GM18951 (cell line): ENCODE measurements at regions not wholly inside any gene's neighbourhood (a gene's known extent, or its start where the extent isn't known, plus 50 kb on each side); places are given as distances from the start of the nearest gene placed in this dataset.
"Not testable (repeated sequence)": the region's sequence is repeated elsewhere in the genome, so short reads cannot be mapped to it uniquely, and the experiment has no call there.

Experiments used
- POLR2A ChIP-seq: IDR thresholded peaks from 4 replicates; pipeline ENCODE4 v1.6.1; 2011; ENCODE audit warnings: mild to moderate bottlenecking; ENCODE audit not compliant: insufficient read length, insufficient read depth; ENCODE audit errors: extremely low read depth
- in situ Hi-C: fragments of 300-500 bp; cut with MboI; formaldehyde crosslinking; loops from one replicate; pipeline ENCODE4 v1.12.0; 2022; ENCODE audit warnings: low sequenced_read_pairs, mixed read lengths, inconsistent platforms; ENCODE audit not compliant: unreplicated experiment

GRCh38 chr3:168803536-168803935 lies 707.8 kb upstream of the GOLIM4 start:
- in situ Hi-C loops, result no loop called here
- no peak for TF ChIP-seq POLR2A

DNA sequence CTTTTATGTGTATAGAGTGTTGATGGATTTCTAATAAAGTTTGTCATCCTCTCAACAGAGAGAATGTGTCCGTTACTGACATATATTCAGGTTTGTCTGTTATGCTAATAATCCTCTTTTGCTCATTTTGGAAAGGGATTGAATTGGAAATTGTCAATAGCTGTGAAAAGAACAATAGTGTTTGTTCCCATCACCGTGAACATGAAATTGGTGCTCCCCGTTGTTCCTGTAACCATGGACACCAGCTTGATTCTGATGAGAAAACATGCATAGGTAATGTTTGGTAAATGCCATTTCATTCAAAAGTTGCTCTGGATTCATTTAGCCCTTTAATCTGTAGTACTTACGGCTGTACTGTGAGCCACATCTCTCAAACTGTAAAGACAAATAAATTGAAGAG lies 707.0 kb upstream of the GOLIM4 start:
- no peak for TF ChIP-seq POLR2A
- in situ Hi-C loops, result no loop called here

DNA sequence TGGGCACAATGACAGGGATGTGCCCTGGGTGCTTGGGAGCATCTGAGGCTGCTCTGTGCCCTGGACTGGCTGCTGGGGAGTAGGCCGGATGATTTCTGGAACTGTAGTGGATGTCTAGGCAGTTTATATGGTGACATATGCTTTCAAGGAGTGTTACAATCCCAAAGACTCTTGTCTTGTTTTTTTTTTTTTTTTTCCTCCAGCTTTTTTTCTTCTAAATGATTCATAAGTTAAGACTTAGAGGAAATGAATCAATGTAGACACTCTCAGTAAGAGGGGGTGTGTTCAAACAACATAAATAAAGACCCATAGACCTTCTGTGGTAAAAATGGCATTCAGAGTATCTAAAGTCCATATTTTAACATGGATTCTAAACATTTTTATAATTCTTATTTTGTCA lies 706.1 kb upstream of the GOLIM4 start:
- TF ChIP-seq POLR2A, result no peak
- in situ Hi-C loops, result no loop called here

DNA sequence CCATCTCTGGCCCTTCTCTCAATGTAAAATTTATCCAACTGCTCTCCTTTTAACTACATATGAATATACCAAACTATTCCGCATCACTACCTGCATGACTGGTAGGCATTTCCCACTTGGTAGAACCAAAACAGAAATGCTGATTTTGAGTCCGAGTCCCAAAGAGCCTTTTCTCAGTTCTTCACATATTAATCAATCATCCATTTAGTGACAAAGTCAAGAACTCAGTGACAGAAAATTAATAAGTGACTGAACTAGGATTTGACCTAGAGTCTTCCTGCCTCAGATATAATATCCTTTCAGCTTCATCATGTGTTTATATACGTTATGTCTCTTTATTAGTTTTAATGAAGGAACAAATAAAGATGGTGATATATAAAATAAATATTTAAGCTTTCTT lies 700.6 kb upstream of the GOLIM4 start:
- TF ChIP-seq POLR2A, result no peak
- in situ Hi-C loops, result no loop called here

- no peak for TF ChIP-seq POLR2A
- in situ Hi-C loops, result no loop called here
These were observed 698.7 kb upstream of the GOLIM4 start for GRCh38 chr3:168794427-168794826.

- TF ChIP-seq POLR2A, result no peak
- in situ Hi-C loops, result no loop called here
These were observed 686.5 kb upstream of the GOLIM4 start for GRCh38 chr3:168782193-168782592.

DNA sequence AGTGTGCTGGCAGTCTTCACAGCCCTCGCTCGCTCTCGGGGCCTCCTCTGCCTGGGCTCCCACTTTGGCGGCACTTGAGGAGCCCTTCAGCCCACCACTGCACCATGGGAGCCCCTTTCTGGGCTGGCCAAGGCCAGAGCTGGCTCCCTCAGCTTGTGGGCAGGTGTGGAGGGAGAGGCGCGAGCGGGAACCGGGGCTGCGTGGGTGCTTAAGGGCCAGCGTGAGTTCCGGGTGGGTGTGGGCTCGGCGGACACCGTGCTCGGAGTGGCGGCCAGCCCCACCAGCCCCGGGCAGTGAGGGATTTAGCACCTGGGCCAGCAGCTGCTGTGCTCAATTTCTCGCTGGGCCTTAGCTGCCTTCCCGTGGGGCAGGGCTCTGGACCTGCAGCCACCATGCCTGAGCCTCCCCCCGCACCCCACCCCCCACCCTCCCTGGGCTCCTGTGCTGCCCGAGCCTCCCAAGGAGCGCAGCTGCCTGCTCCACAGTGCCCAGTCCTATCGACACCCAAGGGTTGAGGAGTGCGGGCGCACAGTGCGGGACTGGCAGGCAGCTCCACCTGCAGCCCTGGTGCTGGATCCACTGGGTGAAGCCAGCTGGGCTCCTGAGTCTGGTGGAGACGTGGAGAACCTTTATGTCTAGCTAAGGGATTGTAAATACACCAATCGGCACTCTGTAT lies 684.4 kb upstream of the GOLIM4 start:
- in situ Hi-C loops, result not testable (repeated sequence)

DNA sequence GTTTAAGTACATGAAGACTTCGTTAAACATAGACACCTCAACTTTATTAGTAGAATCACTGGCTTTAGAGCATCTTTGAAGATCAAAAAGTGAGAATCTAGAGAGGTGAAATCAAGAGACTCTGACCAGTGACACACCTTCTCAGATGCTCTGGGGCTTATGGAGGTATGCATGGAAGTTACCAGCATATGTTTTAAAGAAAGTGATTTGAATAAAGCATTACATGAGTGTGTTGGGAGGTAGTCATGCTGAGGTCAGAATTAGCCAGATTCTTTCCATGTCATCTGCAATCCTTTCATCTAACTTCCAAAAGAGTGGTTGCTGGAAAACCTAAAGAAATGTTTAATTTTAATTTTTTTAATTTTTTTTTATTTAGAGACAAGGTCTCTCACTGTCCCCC lies 658.0 kb upstream of the GOLIM4 start:
- in situ Hi-C loops, result no loop called here
- no peak for TF ChIP-seq POLR2A

GRCh38 chr3:168752339-168752738 lies 656.6 kb upstream of the GOLIM4 start:
- in situ Hi-C loops, result no loop called here

GRCh38 chr3:168747697-168748096 lies 652.0 kb upstream of the GOLIM4 start:
- TF ChIP-seq POLR2A, result no peak
- in situ Hi-C loops, result no loop called here

More at GRCh38 chr3:168752339-168752738, 656.6 kb upstream of the GOLIM4 start:
- TF ChIP-seq POLR2A, result no peak

- in situ Hi-C loops, result no loop called here
- TF ChIP-seq POLR2A, result no peak
These were observed 643.0 kb upstream of the GOLIM4 start for GRCh38 chr3:168738527-168739325.

DNA sequence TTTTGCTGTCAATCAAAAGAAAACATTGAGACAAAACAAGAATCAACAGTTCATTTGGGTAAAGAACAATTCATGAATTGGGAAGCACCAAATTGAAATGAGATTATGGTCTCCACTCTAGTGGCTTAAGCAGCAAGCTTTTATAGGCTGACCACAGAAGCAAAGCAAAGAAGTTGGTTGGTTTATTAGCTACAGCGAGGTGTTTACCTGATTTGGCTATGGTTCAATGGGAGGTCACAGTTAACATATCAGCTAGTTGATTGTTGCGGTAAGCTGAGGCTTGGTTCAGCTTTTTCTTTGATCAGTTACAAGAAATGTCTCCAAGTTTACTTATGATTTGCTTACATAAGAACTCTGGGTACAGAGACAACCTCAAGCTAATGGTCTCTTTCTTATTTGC lies 640.5 kb upstream of the GOLIM4 start:
- TF ChIP-seq POLR2A, result no peak
- in situ Hi-C loops, result no loop called here

DNA sequence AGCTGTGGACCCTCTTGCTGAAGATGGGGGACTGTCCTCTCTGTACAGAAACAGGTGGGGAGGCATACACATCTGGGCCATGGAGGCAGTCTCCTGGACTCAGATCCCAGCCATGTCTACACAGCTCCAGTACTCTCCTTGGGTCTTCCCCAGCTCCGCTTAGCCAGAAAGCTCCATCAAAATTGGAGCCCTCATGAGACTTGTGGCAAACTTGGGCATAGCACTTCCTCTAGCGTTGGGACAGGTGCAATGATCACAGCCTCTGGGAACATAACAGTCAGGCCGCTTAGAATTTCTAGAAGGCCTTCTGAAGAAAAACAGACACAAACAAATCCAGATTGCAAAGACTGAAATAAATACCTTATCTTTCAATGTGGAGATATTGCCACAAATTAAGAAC lies 634.3 kb upstream of the GOLIM4 start:
- TF ChIP-seq POLR2A, result no peak
- in situ Hi-C loops, result no loop called here

GRCh38 chr3:168722091-168722490 lies 626.4 kb upstream of the GOLIM4 start:
- in situ Hi-C loops, result no loop called here
- no peak for TF ChIP-seq POLR2A
